HCT116 (cell line): ENCODE measurements at regions not wholly inside any gene's neighbourhood (a gene's known extent, or its start where the extent isn't known, plus 50 kb on each side); places are given as distances from the start of the nearest gene placed in this dataset.

Source experiments
- ATAC-seq: fragments of 200-7000 bp; cut with Tn5 transposase; 2 replicates; pipeline ENCODE4 v1.9.1; 2020; ENCODE audit warnings: mild to moderate bottlenecking, moderate library complexity
- BruUV-seq: library from RNA; stranded (reverse); fragments of 400-500 nt; replicated peaks from 2 replicates; lab custom pipeline; 2021; lab: Mats Ljungman, UMichigan
- CTCF ChIA-PET: fragments of 300-600 bp; sonication (Branson Sonifier 250); formaldehyde crosslinking; loops from one replicate; lab custom pipeline; 2021; ENCODE audit warnings: antibody characterized with exemption; lab: Charles Lee
- POLR2A ChIA-PET: fragments of 300-600, 350-600 bp; sonication (Branson Sonifier 250); formaldehyde crosslinking; loops from one replicate; lab custom pipeline; 2021; ENCODE audit warnings: antibody characterized with exemption; lab: Charles Lee
- RAD21 ChIA-PET, 2 experiments: fragments of 300-600 bp; sonication (Branson Sonifier 250); formaldehyde crosslinking; loops; one replicate each; lab custom pipeline; 2023; ENCODE audit warnings: low total read pairs in 2 of 2; ENCODE audit not compliant: uncharacterized antibody in 2 of 2, unreplicated experiment in 2 of 2, low non-redundant PET in 1 of 2; lab: Charles Lee
- DNase-seq: peaks from one replicate; pipeline ENCODE4 v3.0.0-alpha.2; 2010; ENCODE audit warnings: low read depth, low spot score
- H2AFZ ChIP-seq: fragments of 200-600 bp; shearing (Covaris generic), sonication (generic); 2 replicates; pipeline ENCODE4 v1.6.1; 2017; ENCODE audit warnings: low read depth, mixed run types, mixed read lengths, antibody characterized with exemption, low read length; ENCODE audit not compliant: poor library complexity, severe bottlenecking
- H3K27ac ChIP-seq: 2 replicates; pipeline ENCODE4 v1.5.1; 2012; ENCODE audit warnings: low read depth, low read length
- H3K27me3 ChIP-seq: fragments of 200-600 bp; sonication (generic); 2 replicates; pipeline ENCODE4 v1.6.1; 2016; ENCODE audit warnings: mixed run types, low read length, mixed read lengths; ENCODE audit not compliant: insufficient read depth
- H3K36me3 ChIP-seq, 2 experiments: fragments of 200-500 bp in 1 of 2; fragments of 200-600 bp in 1 of 2; sonication (Bioruptor generic) in 1 of 2; sonication (generic) in 1 of 2; 2 replicates each; pipeline versions ENCODE4 v1.5.1 to v1.6.1; 2014 to 2016; ENCODE audit warnings: low read length in 2 of 2, inconsistent platforms in 1 of 2, mixed read lengths in 1 of 2, mixed run types in 1 of 2; ENCODE audit not compliant: insufficient read depth in 2 of 2, control insufficient read depth in 1 of 2
- H3K4me1 ChIP-seq, 2 experiments: fragments of 200-600 bp in 1 of 2; sonication (generic) in 1 of 2; 2 replicates each; pipeline versions ENCODE4 v1.5.1 to v1.6.1; 2012 to 2017; ENCODE audit warnings: low read length in 2 of 2, inconsistent platforms in 1 of 2, mild to moderate bottlenecking in 1 of 2, mixed read lengths in 1 of 2, mixed run types in 1 of 2, moderate library complexity in 1 of 2; ENCODE audit not compliant: insufficient read depth in 2 of 2, control insufficient read depth in 1 of 2
- H3K4me2 ChIP-seq: fragments of 200-600 bp; sonication (generic); 2 replicates; pipeline ENCODE4 v1.6.1; 2017; ENCODE audit warnings: mixed run types, low read length, mixed read lengths
- H3K4me3 ChIP-seq, 2 experiments: fragments of 200-600 bp in 1 of 2; sonication (generic) in 1 of 2; replicated peaks in 1 of 2; 2 replicates each; pipeline ENCODE4 v1.5.1; 2011 to 2016; ENCODE audit warnings: low read length in 2 of 2, control low read depth in 1 of 2, low read depth in 1 of 2, mild to moderate bottlenecking in 1 of 2, mixed read lengths in 1 of 2, mixed run types in 1 of 2
- H3K79me2 ChIP-seq: fragments of 200-600 bp; sonication (generic); 2 replicates; pipeline ENCODE4 v1.6.1; 2017; ENCODE audit warnings: mild to moderate bottlenecking, mixed run types, low read length, moderate library complexity, mixed read lengths; ENCODE audit not compliant: insufficient read depth
- H3K9ac ChIP-seq: fragments of 200-600 bp; sonication (generic); 2 replicates; pipeline ENCODE4 v1.6.1; 2016; ENCODE audit warnings: low read length, mixed read lengths
- H3K9me2 ChIP-seq: fragments of 200-600 bp; sonication (generic), shearing (Covaris generic); 2 replicates; pipeline ENCODE4 v1.6.1; 2017; ENCODE audit warnings: mixed run types, mild to moderate bottlenecking, moderate library complexity; ENCODE audit not compliant: insufficient read depth
- H3K9me3 ChIP-seq, 2 experiments: fragments of 200-500 bp in 1 of 2; fragments of 200-600 bp in 1 of 2; sonication (Bioruptor generic) in 1 of 2; sonication (generic) in 1 of 2; 2 replicates each; pipeline ENCODE4 v1.6.1; 2014 to 2017; ENCODE audit warnings: low read length in 2 of 2, mixed read lengths in 2 of 2, inconsistent platforms in 1 of 2, low read depth in 1 of 2, mild to moderate bottlenecking in 1 of 2, mixed run types in 1 of 2, moderate library complexity in 1 of 2; ENCODE audit not compliant: control insufficient read depth in 1 of 2, insufficient read depth in 1 of 2
- H4K20me1 ChIP-seq: fragments of 200-600 bp; sonication (generic), shearing (Covaris generic); 2 replicates; pipeline ENCODE4 v1.6.1; 2017; ENCODE audit warnings: mixed run types, mild to moderate bottlenecking, moderate library complexity; ENCODE audit not compliant: insufficient read depth
- ATF3 ChIP-seq: IDR thresholded peaks from 2 replicates; pipeline ENCODE4 v1.6.1; 2012
- CBX3 ChIP-seq: IDR thresholded peaks from 2 replicates; pipeline ENCODE4 v1.6.1; 2012; ENCODE audit warnings: low read depth
- CTCF ChIP-seq, 3 experiments: fragments of 200-600 bp in 1 of 3; sonication (generic) in 1 of 3; IDR thresholded peaks in 2 of 3; conservative IDR thresholded peaks in 1 of 3; 2 replicates each; pipeline ENCODE4 v1.5.1; 2012 to 2017; ENCODE audit warnings: low read depth in 2 of 3, low read length in 2 of 3, antibody characterized with exemption in 1 of 3, borderline replicate concordance in 1 of 3, control low read depth in 1 of 3, mild to moderate bottlenecking in 1 of 3, mixed read lengths in 1 of 3, mixed run types in 1 of 3, moderate library complexity in 1 of 3; ENCODE audit not compliant: insufficient read depth in 1 of 3
- EGR1 ChIP-seq: IDR thresholded peaks from 2 replicates; pipeline ENCODE4 v1.6.1; 2012; ENCODE audit warnings: low read depth
- ELF1 ChIP-seq: IDR thresholded peaks from 2 replicates; pipeline ENCODE4 v1.6.1; 2012; ENCODE audit warnings: low read depth, borderline replicate concordance
- EZH2 ChIP-seq: fragments of 200-600 bp; sonication (generic); IDR thresholded peaks from 2 replicates; pipeline ENCODE4 v1.6.1; 2017; ENCODE audit warnings: antibody characterized with exemption, mixed run types
- EZH2phosphoT487 ChIP-seq: fragments of 200-600 bp; IDR thresholded peaks from 2 replicates; pipeline ENCODE4 v1.6.1; 2018; ENCODE audit warnings: antibody characterized with exemption, borderline replicate concordance
- FOSL1 ChIP-seq: IDR thresholded peaks from 2 replicates; pipeline ENCODE4 v1.6.1; 2012; ENCODE audit warnings: low read depth
- MAX ChIP-seq: IDR thresholded peaks from 2 replicates; pipeline ENCODE4 v1.6.1; 2012
- SIN3A ChIP-seq: IDR thresholded peaks from 2 replicates; pipeline ENCODE4 v1.6.1; 2012; ENCODE audit warnings: low read depth
- SP1 ChIP-seq: IDR thresholded peaks from 2 replicates; pipeline ENCODE4 v1.6.1; 2012; ENCODE audit warnings: low read depth
- TCF7L2 ChIP-seq: IDR thresholded peaks from 2 replicates; pipeline ENCODE4 v1.7.0; 2011; ENCODE audit warnings: borderline replicate concordance, inconsistent platforms; ENCODE audit not compliant: insufficient read depth, insufficient read length; ENCODE audit errors: extremely low read depth
- ZBTB33 ChIP-seq: IDR thresholded peaks from 2 replicates; pipeline ENCODE4 v1.6.1; 2011; ENCODE audit warnings: mild to moderate bottlenecking, low read length, moderate library complexity; ENCODE audit not compliant: insufficient replicate concordance; ENCODE audit errors: extremely low read depth
- ZFX ChIP-seq: fragments of 450-650 bp; IDR thresholded peaks from 2 replicates; pipeline ENCODE4 v1.6.1; 2017
- intact Hi-C: fragments of 100-400 bp; cut with micrococcal nuclease; formaldehyde crosslinking; loops from 2 replicates; pipeline ENCODE4 v1.10.0; 2022

GRCh38 chr1:177883581-177883980, 86.3 kb downstream of the SEC16B start:
- H2AFZ ChIP-seq: no peak overlapping the region
- ChIA-PET RAD21 (no interaction called here), CTCF (no interaction called here), POLR2A (no interaction called here)
- no peaks in the 10 kb centered on the region for H3K36me3 ChIP-seq
- no peak overlapping the region for H3K4me2 ChIP-seq
- DNase-seq: no peak
- H3K4me3 ChIP-seq: no peak overlapping the region
- H3K27ac ChIP-seq: no peak overlapping the region
- no peaks in the 10 kb centered on the region for H3K4me1 ChIP-seq
- no peaks in the 10 kb centered on the region for H3K9me3 ChIP-seq
- no peaks in the 10 kb centered on the region for H3K9me2 ChIP-seq
- BruUV-seq: no TSS peak
- H3K9ac ChIP-seq: no peak overlapping the region
- H4K20me1 ChIP-seq: no peaks in the 10 kb centered on the region
- TF ChIP-seq CBX3: no peak
- TF ChIP-seq ATF3: no peak
- TF ChIP-seq TCF7L2: no peak
- TF ChIP-seq ELF1: no peak
- ATAC-seq: no peak
- intact Hi-C loops: no loop called here
- peaks cover 52% of the 10 kb centered on the region for H3K27me3 ChIP-seq
- H3K79me2 ChIP-seq: no peaks in the 10 kb centered on the region

- no peaks in the 10 kb centered on the region for H3K36me3 ChIP-seq
- peaks cover 45% of the 10 kb centered on the region for H3K27me3 ChIP-seq
- CTCF ChIA-PET: no interaction called here
- no peaks in the 10 kb centered on the region for H4K20me1 ChIP-seq
- ATAC-seq: no peak
- H3K9me3 ChIP-seq: no peaks in the 10 kb centered on the region
- H3K4me3 ChIP-seq: no peak overlapping the region
- no peak overlapping the region for H2AFZ ChIP-seq
- intact Hi-C loops: no loop called here
- H3K79me2 ChIP-seq: no peaks in the 10 kb centered on the region
- POLR2A ChIA-PET: no interaction called here
- no TSS peak for BruUV-seq
- H3K4me2 ChIP-seq: no peak overlapping the region
- H3K9ac ChIP-seq: no peak overlapping the region
- H3K4me1 ChIP-seq: no peaks in the 10 kb centered on the region
- no peak for DNase-seq
- no peaks in the 10 kb centered on the region for H3K9me2 ChIP-seq
- no peak overlapping the region for H3K27ac ChIP-seq
- RAD21 ChIA-PET: no interaction called here
- TF ChIP-seq EGR1 (no peak), EZH2phosphoT487 (no peak), SP1 (no peak), ZBTB33 (no peak), CTCF (IDR thresholded peaks at IDR 0.05 in 2 of 3, conservative IDR thresholded peaks at IDR 0.05 in 1 of 3; ENCODE audit: borderline replicate concordance in 1 of 3, insufficient read depth in 1 of 3, low read depth in 2 of 3, low read length in 2 of 3) (no peak), ZFX (no peak), TCF7L2 (no peak), MAX (no peak), FOSL1 (no peak), SIN3A (no peak), EZH2 (no peak)
Measured at GRCh38 chr1:177880339-177880891, 89.4 kb downstream of the SEC16B start.
